GM12878 (cell line): ENCODE measurements at regions not wholly inside any gene's neighbourhood (a gene's known extent, or its start where the extent isn't known, plus 50 kb on each side); places are given as distances from the start of the nearest gene placed in this dataset.

Source experiments
- ATAC-seq: fragments of 200-7000 bp; cut with Tn5 transposase; 3 replicates; pipeline ENCODE4 v1.9.1; 2020; ENCODE audit warnings: mild to moderate bottlenecking, moderate library complexity
- BruUV-seq: library from RNA; stranded (reverse); fragments of 400-500 nt; replicated peaks from 2 replicates; lab custom pipeline; 2021; lab: Mats Ljungman, UMichigan
- CTCF ChIA-PET: fragments of 300-600 bp; sonication (Branson Sonifier 250); formaldehyde crosslinking; extraction: SDS; loops from one replicate; lab custom pipeline; 2021; ENCODE audit warnings: inconsistent platforms; lab: Yijun Ruan, JAX
- POLR2A ChIA-PET: fragments of 350-600 bp; formaldehyde crosslinking; extraction: SDS; loops from one replicate; lab custom pipeline; 2021; ENCODE audit warnings: inconsistent platforms; lab: Charles Lee
- RAD21 ChIA-PET: fragments of 300-600 bp; sonication (Branson Sonifier 250); formaldehyde crosslinking; loops from one replicate; lab custom pipeline; 2023; ENCODE audit warnings: antibody characterized with exemption; ENCODE audit not compliant: unreplicated experiment; lab: Charles Lee
- SMC1A ChIA-PET: fragments of 300-600 bp; sonication (Branson Sonifier 250); formaldehyde crosslinking; loops from one replicate; lab custom pipeline; 2023; ENCODE audit not compliant: unreplicated experiment, uncharacterized antibody; lab: Charles Lee
- DNase-seq: peaks from one replicate; pipeline ENCODE4 v3.0.0-alpha.2; 2011; ENCODE audit warnings: low read depth, low spot score
- FAIRE-seq: peaks from 3 replicates; lab custom pipeline; 2011; peaks lifted over from hg19 to GRCh38; lab: Jason Lieb, UNC
- H2AFZ ChIP-seq: 2 replicates; pipeline ENCODE4 v1.6.0; 2011; ENCODE audit warnings: low read depth, low read length, control low read depth; ENCODE audit not compliant: control insufficient read depth
- H3K27ac ChIP-seq: 2 replicates; pipeline ENCODE4 v1.5.1; 2011; ENCODE audit warnings: control low read depth; ENCODE audit not compliant: control insufficient read depth, insufficient read depth
- H3K27me3 ChIP-seq, 2 experiments: replicated peaks in 1 of 2; 2 replicates each; pipeline versions ENCODE4 v1.6.0 to v1.6.1; 2011; ENCODE audit warnings: low read length in 1 of 2; ENCODE audit not compliant: control insufficient read depth in 2 of 2, insufficient read depth in 2 of 2
- H3K36me3 ChIP-seq, 2 experiments: 2 replicates each; pipeline ENCODE4 v1.5.1; 2011; ENCODE audit warnings: low read length in 1 of 2; ENCODE audit not compliant: control insufficient read depth in 2 of 2, insufficient read depth in 2 of 2
- H3K4me1 ChIP-seq: 2 replicates; pipeline ENCODE4 v1.6.1; 2011; ENCODE audit warnings: mild to moderate bottlenecking, low read length, moderate library complexity, mixed read lengths; ENCODE audit not compliant: control insufficient read depth, insufficient read depth
- H3K4me2 ChIP-seq: 2 replicates; pipeline ENCODE4 v1.6.0; 2011; ENCODE audit warnings: control low read depth; ENCODE audit not compliant: control insufficient read depth, insufficient read depth
- H3K4me3 ChIP-seq: fragments of 200-600 bp; sonication (generic); 2 replicates; pipeline ENCODE4 v1.5.1; 2016
- H3K79me2 ChIP-seq: 2 replicates; pipeline ENCODE4 v1.6.0; 2011; ENCODE audit warnings: low read length; ENCODE audit not compliant: control insufficient read depth, insufficient read depth
- H3K9ac ChIP-seq: 2 replicates; pipeline ENCODE4 v1.8.0; 2011; ENCODE audit warnings: low read length, control low read depth, mixed read lengths; ENCODE audit not compliant: control insufficient read depth, insufficient read depth
- H3K9me3 ChIP-seq: replicated peaks from 3 replicates; pipeline ENCODE4 v1.5.1; 2011; ENCODE audit warnings: mild to moderate bottlenecking, low read length; ENCODE audit not compliant: control insufficient read depth, insufficient read depth
- H4K20me1 ChIP-seq: 2 replicates; pipeline ENCODE4 v1.6.0; 2011; ENCODE audit not compliant: control insufficient read depth, insufficient read depth
- ATF7 ChIP-seq: fragments of 450-650 bp; IDR thresholded peaks from 2 replicates; pipeline ENCODE4 v1.6.1; 2016; ENCODE audit warnings: low read depth, mild to moderate bottlenecking
- CBX3 ChIP-seq: fragments of 200-600 bp; sonication (generic); IDR thresholded peaks from 2 replicates; pipeline ENCODE4 v1.6.1; 2016; ENCODE audit warnings: low read depth, borderline replicate concordance
- MEF2B ChIP-seq: fragments of 450-650 bp; IDR thresholded peaks from 2 replicates; pipeline ENCODE4 v1.6.1; 2018; ENCODE audit warnings: mild to moderate bottlenecking, moderate library complexity; ENCODE audit not compliant: partially characterized antibody, poor library complexity, severe bottlenecking
- PAX8 ChIP-seq: fragments of 450-650 bp; IDR thresholded peaks from 2 replicates; pipeline ENCODE4 v1.6.1; 2017; ENCODE audit warnings: mild to moderate bottlenecking, moderate library complexity
- PRDM15 ChIP-seq: fragments of 450-650 bp; formaldehyde crosslinking; IDR thresholded peaks from 2 replicates; pipeline ENCODE4 v1.4.0; 2020; ENCODE audit warnings: mild to moderate bottlenecking, moderate library complexity
- SUPT20H ChIP-seq: IDR thresholded peaks from 2 replicates; pipeline ENCODE4 v1.6.1; 2011; ENCODE audit warnings: low read depth, mild to moderate bottlenecking, low read length, moderate library complexity, borderline replicate concordance; ENCODE audit not compliant: control insufficient read depth
- TAF1 ChIP-seq: IDR thresholded peaks from 2 replicates; pipeline ENCODE4 v1.6.1; 2011; ENCODE audit warnings: mild to moderate bottlenecking, low read depth, low read length, borderline replicate concordance
- WGBS: methylation state at CpG from one replicate; pipeline ENCODE4 v1.1.6; 2016; ENCODE audit warnings: low lambda C conversion rate; ENCODE audit not compliant: insufficient replicate concordance, insufficient coverage; ENCODE audit errors: missing lambda C conversion rate; 5-methylcytosine and 5-hydroxymethylcytosine counted together
- in situ Hi-C: fragments of 300-500 bp; cut with MboI; formaldehyde crosslinking; loops from 9 replicates; pipeline ENCODE4 v1.14.3; 2018; ENCODE audit warnings: mixed read lengths
- intact Hi-C: fragments of 100-400 bp; cut with micrococcal nuclease; formaldehyde crosslinking; loops from one replicate; pipeline ENCODE4 v1.14.2; 2022; ENCODE audit not compliant: unreplicated experiment

GRCh38 chr21:28380241-28380640, 612.4 kb downstream of the LTN1 start:
- Histone ChIP-seq H3K9ac (no peak overlapping the region), H3K36me3 (no peaks in the 10 kb centered on the region), H3K4me3 (no peak overlapping the region), H3K27ac (no peak overlapping the region), H2AFZ (no peak overlapping the region), H3K4me2 (no peak overlapping the region), H3K4me1 (no peaks in the 10 kb centered on the region), H3K27me3 (no peaks in the 10 kb centered on the region), H3K79me2 (no peaks in the 10 kb centered on the region), H4K20me1 (no peaks in the 10 kb centered on the region)
- ATAC-seq (no peak), DNase-seq (no peak), FAIRE-seq (no peak)
- POLR2A ChIA-PET: no interaction called here
- intact Hi-C loops: no loop called here
- RAD21 ChIA-PET: no interaction called here
- SMC1A ChIA-PET: no interaction called here
- CTCF ChIA-PET: no interaction called here
- no TSS peak for BruUV-seq
- WGBS: 32% methylated on average over 7 of the region's 7 CpGs
- no peak for TF ChIP-seq TAF1
- TF ChIP-seq ATF7: no peak
- no peak for TF ChIP-seq PRDM15 (CRISPR knock-in tag)
- no peak for TF ChIP-seq PAX8
- no peak for TF ChIP-seq CBX3
- TF ChIP-seq MEF2B: no peak
- no peak for TF ChIP-seq SUPT20H
- TF ChIP-seq, all 136 proteins: peak for 0
- H3K9me3 ChIP-seq: no peaks in the 10 kb centered on the region
- in situ Hi-C loops: no loop called here
